K562 (cell line): ENCODE measurements at regions not wholly inside any gene's neighbourhood (a gene's known extent, or its start where the extent isn't known, plus 50 kb on each side); places are given as distances from the start of the nearest gene placed in this dataset.

ENCODE experiments used
- ATAC-seq: fragments of 200-7000 bp; cut with Tn5 transposase; 3 replicates; pipeline ENCODE4 v1.9.1; 2020; ENCODE audit warnings: moderate library complexity
- BruUV-seq: library from RNA; stranded (reverse); fragments of 400-500 nt; replicated peaks from 2 replicates; lab custom pipeline; 2021; lab: Mats Ljungman, UMichigan
- CTCF ChIA-PET: fragments of 300-600 bp; formaldehyde crosslinking; extraction: SDS; loops from one replicate; lab custom pipeline; 2021; ENCODE audit warnings: low intra/inter-chr PET ratio; lab: Yijun Ruan, JAX
- POLR2A ChIA-PET: fragments of 300-600, 350-650 bp; sonication (Branson Sonifier 250); formaldehyde crosslinking; extraction: SDS; loops from one replicate; lab custom pipeline; 2021; ENCODE audit warnings: antibody characterized with exemption, inconsistent platforms; lab: Yijun Ruan, JAX
- DNase-seq, 4 experiments: peaks; one replicate each; pipeline versions ENCODE4 v3.0.0 to v3.0.0-alpha.2; 2011 to 2018; ENCODE audit warnings: low spot score in 3 of 4, mixed read lengths in 3 of 4; ENCODE audit errors: extremely low read depth in 1 of 4
- FAIRE-seq: peaks from 2 replicates; lab custom pipeline; 2011; peaks lifted over from hg19 to GRCh38; lab: Jason Lieb, UNC
- H2AFZ ChIP-seq: 2 replicates; pipeline ENCODE4 v1.6.0; 2011; ENCODE audit warnings: low read depth, low read length, control low read depth, inconsistent platforms
- H3K27ac ChIP-seq: fragments of 200-600 bp; 3 replicates; pipeline ENCODE4 v1.8.0; 2011; ENCODE audit warnings: low read depth, mild to moderate bottlenecking, control low read depth, inconsistent platforms, low read length, moderate library complexity, mixed read lengths; ENCODE audit errors: extremely low read depth
- H3K27me3 ChIP-seq, 2 experiments: fragments of 300-600 bp in 1 of 2; 2 replicates in 1 of 2; 3 replicates in 1 of 2; pipeline versions ENCODE4 v1.6.0 to v1.8.0; 2011; ENCODE audit warnings: inconsistent platforms in 2 of 2, low read length in 2 of 2, mild to moderate bottlenecking in 1 of 2, mixed read lengths in 1 of 2, moderate library complexity in 1 of 2; ENCODE audit not compliant: control insufficient read depth in 2 of 2, insufficient read depth in 2 of 2
- H3K36me3 ChIP-seq: fragments of 300-600 bp; 3 replicates; pipeline ENCODE4 v1.8.0; 2011; ENCODE audit warnings: mild to moderate bottlenecking, low read length, inconsistent platforms; ENCODE audit not compliant: control insufficient read depth, insufficient read depth
- H3K4me1 ChIP-seq, 2 experiments: fragments of 200-600 bp in 1 of 2; replicated peaks in 1 of 2; 2 replicates in 1 of 2; 3 replicates in 1 of 2; pipeline versions ENCODE4 v1.5.1 to v1.8.0; 2011; ENCODE audit warnings: inconsistent platforms in 2 of 2, low read length in 2 of 2, mild to moderate bottlenecking in 1 of 2, mixed read lengths in 1 of 2, moderate library complexity in 1 of 2; ENCODE audit not compliant: control insufficient read depth in 2 of 2, insufficient read depth in 2 of 2
- H3K4me2 ChIP-seq: 2 replicates; pipeline ENCODE4 v1.6.1; 2011; ENCODE audit warnings: low read length, control low read depth, inconsistent platforms, mixed read lengths; ENCODE audit not compliant: insufficient read depth
- H3K4me3 ChIP-seq: fragments of 200-600 bp; sonication (generic), shearing (Covaris generic); 2 replicates; pipeline ENCODE4 v1.5.1; 2016; ENCODE audit warnings: control low read depth, inconsistent platforms
- H3K79me2 ChIP-seq: fragments of 200-600 bp; 3 replicates; pipeline ENCODE4 v1.8.0; 2011; ENCODE audit warnings: low read length, inconsistent platforms; ENCODE audit not compliant: control insufficient read depth, insufficient read depth
- H3K9ac ChIP-seq, 2 experiments: 2 replicates each; pipeline versions ENCODE4 v1.6.0 to v1.6.1; 2011; ENCODE audit warnings: low read depth in 2 of 2, low read length in 2 of 2, control low read depth in 1 of 2, inconsistent platforms in 1 of 2, mild to moderate bottlenecking in 1 of 2, mixed read lengths in 1 of 2; ENCODE audit not compliant: insufficient read depth in 1 of 2
- H3K9me1 ChIP-seq: one replicate; pipeline ENCODE4 v1.6.0; 2011; ENCODE audit warnings: inconsistent platforms, mild to moderate bottlenecking, low read length, moderate library complexity; ENCODE audit not compliant: control insufficient read depth, insufficient read depth
- H3K9me3 ChIP-seq: replicated peaks from 2 replicates; pipeline ENCODE4 v1.5.1; 2011; ENCODE audit warnings: low read depth, low read length, inconsistent platforms; ENCODE audit not compliant: control insufficient read depth, insufficient read depth
- H4K20me1 ChIP-seq: replicated peaks from 2 replicates; pipeline ENCODE4 v1.6.1; 2011; ENCODE audit warnings: low read length, inconsistent platforms, mixed read lengths; ENCODE audit not compliant: control insufficient read depth, insufficient read depth
- FOXJ2 ChIP-seq: fragments of 200-800 bp; sonication (Bioruptor generic); IDR thresholded peaks from 2 replicates; pipeline ENCODE4 v1.6.1; 2016; ENCODE audit warnings: missing genetic modification characterization, missing compliant biosample characterization
- GABPA ChIP-seq: fragments of 200-800 bp; sonication (Bioruptor generic); conservative IDR thresholded peaks from 2 replicates; pipeline ENCODE4 v1.6.1; 2016; ENCODE audit warnings: low read depth, missing genetic modification characterization, missing compliant biosample characterization
- KDM4B ChIP-seq, 2 experiments: fragments of 450-650 bp in 1 of 2; sonication (generic) in 1 of 2; IDR thresholded peaks; 2 replicates each; pipeline ENCODE4 v1.6.1; 2016 to 2017; ENCODE audit warnings: borderline replicate concordance in 2 of 2, antibody characterized with exemption in 1 of 2, low read depth in 1 of 2, mild to moderate bottlenecking in 1 of 2
- MCM7 ChIP-seq, 2 experiments: fragments of 450-650 bp; IDR thresholded peaks; 2 replicates each; pipeline ENCODE4 v1.6.1; 2016 to 2018
- POLR3A ChIP-seq: IDR thresholded peaks from 2 replicates; pipeline ENCODE4 v1.6.1; 2011; ENCODE audit warnings: borderline replicate concordance, mild to moderate bottlenecking, moderate library complexity; ENCODE audit not compliant: insufficient read length, insufficient read depth; ENCODE audit errors: extremely low read depth
- ZBTB26 ChIP-seq: fragments of 450-650 bp; formaldehyde crosslinking; IDR thresholded peaks from 2 replicates; pipeline ENCODE4 v1.4.0; 2022; ENCODE audit warnings: missing genetic modification characterization
- ZBTB40 ChIP-seq, 2 experiments: fragments of 450-650 bp in 1 of 2; sonication (generic) in 1 of 2; formaldehyde crosslinking in 1 of 2; IDR thresholded peaks; 2 replicates each; pipeline versions ENCODE4 v1.7.1 to v1.9.0; 2016 to 2022; ENCODE audit warnings: inconsistent platforms in 1 of 2, mild to moderate bottlenecking in 1 of 2, missing genetic modification reagents in 1 of 2
- ZNF224 ChIP-seq: sonication (generic); formaldehyde crosslinking; IDR thresholded peaks from 2 replicates; pipeline ENCODE4 v1.8.0; 2022; ENCODE audit warnings: mild to moderate bottlenecking, missing genetic modification reagents
- ZNF584 ChIP-seq: fragments of 200-800 bp; sonication (Bioruptor generic); IDR thresholded peaks from 2 replicates; pipeline ENCODE4 v1.6.1; 2016; ENCODE audit warnings: low read depth, mild to moderate bottlenecking, missing genetic modification characterization, missing compliant biosample characterization
- WGBS: fragments of 100-300 bp; shearing (Covaris generic); methylation state at CpG from one replicate; pipeline ENCODE4 v1.1.6; 2016; ENCODE audit warnings: low coverage, mixed read lengths; ENCODE audit not compliant: insufficient coverage; ENCODE audit errors: missing lambda C conversion rate; 5-methylcytosine and 5-hydroxymethylcytosine counted together
- in situ Hi-C: fragments of 300-500 bp; cut with MboI; formaldehyde crosslinking; loops from 4 replicates; pipeline ENCODE4 v1.15.0; 2018; ENCODE audit warnings: inconsistent platforms, mixed read lengths
- intact Hi-C: fragments of 100-400 bp; cut with micrococcal nuclease; formaldehyde crosslinking; loops from 2 replicates; pipeline ENCODE4 v1.14.2; 2022

GRCh38 chr1:168834225-168834872 lies 105.3 kb upstream of the DPT start:
- FAIRE-seq (no peak), ATAC-seq (no peak), DNase-seq (no peak)
- Histone ChIP-seq H3K79me2 (no peaks in the 10 kb centered on the region), H2AFZ (no peak overlapping the region), H3K4me3 (no peak overlapping the region), H3K9me3 (no peaks in the 10 kb centered on the region), H3K9ac (no peak overlapping the region), H3K4me2 (no peak overlapping the region), H3K9me1 (no peaks in the 10 kb centered on the region), H3K36me3 (no peaks in the 10 kb centered on the region), H3K27ac (no peak overlapping the region), H3K27me3 (no peaks in the 10 kb centered on the region; a peak in 1 of 5 replicates), H4K20me1 (no peaks in the 10 kb centered on the region), H3K4me1 (no peaks in the 10 kb centered on the region)
- intact Hi-C loops = no loop called here
- BruUV-seq = no TSS peak
- CTCF ChIA-PET = no interaction called here
- POLR2A ChIA-PET = interaction anchor here (1.0 kb wide), 1 partner anchor 11 kb away, joined by 4 read pairs; no protein-coding TSS in a partner anchor
- TF ChIP-seq ZBTB40 (IDR thresholded peaks at IDR 0.05) (no peak), ZBTB40 (CRISPR knock-in tag; IDR thresholded peaks at IDR 0.05) (no peak), ZNF584 (CRISPR knock-in tag) (no peak), KDM4B (IDR thresholded peaks at IDR 0.05; ENCODE audit: borderline replicate concordance in 2 of 2, low read depth in 1 of 2) (no peak), FOXJ2 (no peak), GABPA (tag) (no peak), ZNF224 (no peak), POLR3A (no peak), MCM7 (IDR thresholded peaks at IDR 0.05) (no peak), ZBTB26 (CRISPR knock-in tag) (no peak)
- in situ Hi-C loops = no loop called here
- WGBS = 0% methylated on average over 2 of the region's 2 CpGs
